ENCODE measurements at regions not wholly inside any gene's neighbourhood (a gene's known extent, or its start where the extent isn't known, plus 50 kb on each side); places are given as distances from the start of the nearest gene placed in this dataset.

DNA sequence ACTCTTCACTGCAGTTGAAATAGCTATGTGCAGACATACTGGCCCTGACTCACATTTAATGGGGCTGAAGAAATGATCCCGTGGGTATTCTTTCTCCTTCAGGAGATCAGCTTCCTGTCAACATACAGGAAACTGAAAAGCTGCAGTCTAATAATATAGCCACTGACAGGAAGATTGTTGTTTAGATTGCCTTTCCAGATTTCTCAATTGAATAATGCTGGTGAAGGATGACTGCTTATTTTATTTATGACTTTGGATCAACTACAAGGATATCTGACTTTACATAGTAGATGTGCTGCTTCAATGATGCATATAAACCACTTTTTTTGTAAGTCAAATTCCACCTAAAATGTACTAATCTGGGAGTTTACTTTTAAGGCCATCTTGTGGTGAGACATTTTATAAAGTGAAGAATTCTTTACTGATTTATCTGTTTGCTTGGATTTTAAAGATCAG is 93.4 kb upstream of the MAP4K3 start:
- Histone ChIP-seq H3K27me3 (no peaks in the 10 kb centered on the region), H3K27ac (no peak overlapping the region), H3K9me3 (no peaks in the 10 kb centered on the region), H3K4me3 (no peak overlapping the region), H3K36me3 (no peaks in the 10 kb centered on the region), H3K4me1 (peaks cover 5% of the 10 kb centered on the region)
- ATAC-seq, result no peak
- TF ChIP-seq, protein P1, sequence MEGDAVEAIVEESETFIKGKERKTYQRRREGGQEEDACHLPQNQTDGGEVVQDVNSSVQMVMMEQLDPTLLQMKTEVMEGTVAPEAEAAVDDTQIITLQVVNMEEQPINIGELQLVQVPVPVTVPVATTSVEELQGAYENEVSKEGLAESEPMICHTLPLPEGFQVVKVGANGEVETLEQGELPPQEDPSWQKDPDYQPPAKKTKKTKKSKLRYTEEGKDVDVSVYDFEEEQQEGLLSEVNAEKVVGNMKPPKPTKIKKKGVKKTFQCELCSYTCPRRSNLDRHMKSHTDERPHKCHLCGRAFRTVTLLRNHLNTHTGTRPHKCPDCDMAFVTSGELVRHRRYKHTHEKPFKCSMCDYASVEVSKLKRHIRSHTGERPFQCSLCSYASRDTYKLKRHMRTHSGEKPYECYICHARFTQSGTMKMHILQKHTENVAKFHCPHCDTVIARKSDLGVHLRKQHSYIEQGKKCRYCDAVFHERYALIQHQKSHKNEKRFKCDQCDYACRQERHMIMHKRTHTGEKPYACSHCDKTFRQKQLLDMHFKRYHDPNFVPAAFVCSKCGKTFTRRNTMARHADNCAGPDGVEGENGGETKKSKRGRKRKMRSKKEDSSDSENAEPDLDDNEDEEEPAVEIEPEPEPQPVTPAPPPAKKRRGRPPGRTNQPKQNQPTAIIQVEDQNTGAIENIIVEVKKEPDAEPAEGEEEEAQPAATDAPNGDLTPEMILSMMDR (IDR thresholded peaks at IDR 0.05), result no peak
- intact Hi-C loops (cut with DNase I), result no loop called here
- no peak for DNase-seq

DNA sequence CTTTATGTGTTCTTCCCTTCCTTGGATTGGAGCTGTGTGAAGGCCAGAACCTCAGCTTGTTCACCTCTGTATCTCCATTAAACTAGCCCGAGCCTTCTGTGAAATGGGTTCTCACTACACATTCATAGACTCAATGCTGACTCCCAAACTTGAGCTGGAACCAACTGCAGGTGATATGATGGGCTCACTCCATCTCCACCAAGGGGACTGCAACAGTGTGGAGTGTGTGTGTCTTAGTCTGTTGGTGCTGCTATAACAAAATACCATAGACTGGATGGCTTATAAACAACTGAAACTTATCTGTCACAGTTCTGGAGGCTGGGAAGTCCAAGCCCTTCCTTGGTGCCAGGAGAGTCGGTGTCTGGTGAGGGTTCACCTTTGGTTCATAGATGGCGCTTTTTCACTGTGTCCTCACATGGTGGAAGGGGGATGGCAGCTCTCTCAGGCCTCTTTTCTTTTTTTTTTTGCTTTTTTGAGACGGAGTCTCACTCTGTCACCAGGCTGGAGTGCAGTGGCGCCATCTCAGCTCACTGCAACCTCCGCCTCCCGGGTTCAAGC is 94.2 kb upstream of the MAP4K3 start:
- Histone ChIP-seq H3K4me3 (no peak overlapping the region), H3K27me3 (no peaks in the 10 kb centered on the region), H3K27ac (no peak overlapping the region), H3K9me3 (no peaks in the 10 kb centered on the region), H3K4me1 (no peaks in the 10 kb centered on the region), H3K36me3 (no peaks in the 10 kb centered on the region)
- ATAC-seq (no peak), DNase-seq (no peak)
- TF ChIP-seq, protein P1 (IDR thresholded peaks at IDR 0.05), result no peak
- intact Hi-C loops (cut with DNase I), result no loop called here

DNA sequence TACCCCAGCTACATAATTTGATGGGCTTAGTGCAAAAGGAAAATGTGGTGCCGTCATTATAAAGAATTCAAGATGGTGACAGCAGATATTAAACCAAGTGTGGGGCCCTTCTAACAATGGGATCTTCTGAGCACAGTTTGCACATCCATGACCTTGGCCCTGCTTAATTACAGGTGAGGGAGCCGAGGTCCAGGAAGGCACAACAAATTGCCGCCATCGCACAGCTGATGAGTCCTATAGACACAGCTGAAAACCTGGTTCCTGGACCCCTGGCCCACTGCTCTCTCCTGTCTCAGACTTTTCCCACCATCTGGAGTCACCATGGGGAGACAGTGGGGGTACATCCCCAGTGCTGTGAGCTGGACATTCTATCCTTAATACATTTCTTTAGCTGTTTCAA is 95.8 kb upstream of the MAP4K3 start:
- Histone ChIP-seq H3K27me3 (no peaks in the 10 kb centered on the region), H3K4me3 (no peak overlapping the region), H3K36me3 (no peaks in the 10 kb centered on the region), H3K4me1 (no peaks in the 10 kb centered on the region), H3K9me3 (no peaks in the 10 kb centered on the region), H3K27ac (no peak overlapping the region)
- TF ChIP-seq, protein P1 (IDR thresholded peaks at IDR 0.05), result no peak
- ATAC-seq, result no peak
- intact Hi-C loops (cut with DNase I), result no loop called here
- DNase-seq, result no peak

DNA sequence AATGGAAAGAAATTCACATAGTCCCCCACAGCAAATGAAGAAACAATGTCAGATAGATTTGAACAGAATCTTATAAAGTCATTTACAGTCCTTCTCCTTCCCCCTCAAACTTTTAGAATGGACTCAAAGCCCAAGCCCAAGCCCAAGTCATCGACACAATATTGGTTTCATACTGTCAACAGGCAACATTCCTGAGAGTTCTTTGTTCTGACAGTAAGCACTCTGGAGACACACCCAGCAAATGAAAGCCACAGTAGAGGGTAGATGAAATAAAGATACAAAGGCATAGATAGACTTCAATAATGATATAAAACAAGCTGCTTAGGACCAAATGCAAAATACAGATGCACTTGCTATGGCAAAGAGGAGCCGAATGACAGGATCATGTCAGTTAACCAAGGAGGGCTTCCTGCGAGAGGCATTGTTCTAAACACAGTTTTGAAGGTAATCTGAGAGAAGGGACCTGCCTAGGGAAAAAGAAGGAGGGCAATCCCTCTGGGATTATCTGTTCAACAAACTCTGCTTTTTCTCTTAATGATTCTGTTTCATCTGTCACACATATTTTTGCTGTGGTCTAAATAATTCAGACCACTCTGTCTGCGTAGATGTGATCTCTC is 97.1 kb upstream of the MAP4K3 start:
- no peak for DNase-seq
- no peak overlapping the region for H3K27ac ChIP-seq
- no peak for ATAC-seq

DNA sequence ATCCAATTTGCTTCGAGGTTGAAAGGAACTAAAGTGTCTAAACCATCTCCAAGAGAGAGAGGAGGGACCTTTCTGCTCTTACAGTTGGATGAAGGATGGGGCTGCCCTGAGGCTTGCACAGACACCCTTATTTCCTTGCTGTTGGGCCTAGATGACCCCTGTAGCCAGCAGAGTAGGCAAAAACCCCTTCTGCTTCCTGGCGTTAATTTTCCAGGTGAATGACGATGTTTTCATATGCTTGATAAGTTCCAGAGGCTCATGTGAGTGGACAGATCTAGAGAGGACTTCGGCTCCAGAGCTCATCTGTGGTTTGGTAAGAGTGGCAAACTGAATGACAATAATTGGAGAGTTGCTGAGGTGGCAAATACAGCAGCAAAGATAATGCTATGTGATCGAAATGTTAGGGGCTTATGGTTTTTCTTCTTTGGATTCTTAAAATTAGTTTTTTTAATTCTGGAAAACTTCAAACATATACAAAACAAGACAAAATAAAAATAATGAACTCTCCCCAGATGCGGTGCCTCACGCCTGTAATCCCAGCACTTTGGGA is 98.6 kb upstream of the MAP4K3 start:
- Histone ChIP-seq H3K36me3 (no peaks in the 10 kb centered on the region), H3K9me3 (no peaks in the 10 kb centered on the region), H3K4me1 (no peaks in the 10 kb centered on the region), H3K27me3 (no peaks in the 10 kb centered on the region), H3K4me3 (no peak overlapping the region), H3K27ac (no peak overlapping the region)
- TF ChIP-seq, protein P1 (IDR thresholded peaks at IDR 0.05), result no peak
- DNase-seq (no peak), ATAC-seq (no peak)
- intact Hi-C loops (cut with DNase I), result no loop called here

More for the DNA sequence above, 97.1 kb upstream of the MAP4K3 start:
- Histone ChIP-seq H3K27me3 (no peaks in the 10 kb centered on the region), H3K4me3 (no peak overlapping the region), H3K9me3 (no peaks in the 10 kb centered on the region), H3K4me1 (no peaks in the 10 kb centered on the region), H3K36me3 (no peaks in the 10 kb centered on the region)
- intact Hi-C loops (cut with DNase I), result no loop called here
- TF ChIP-seq, protein P1 (IDR thresholded peaks at IDR 0.05), result no peak

All from upper lobe of right lung (tissue), 1 donor.